ENCODE measurements at regions not wholly inside any gene's neighbourhood (a gene's known extent, or its start where the extent isn't known, plus 50 kb on each side); places are given as distances from the start of the nearest gene placed in this dataset.

DNA sequence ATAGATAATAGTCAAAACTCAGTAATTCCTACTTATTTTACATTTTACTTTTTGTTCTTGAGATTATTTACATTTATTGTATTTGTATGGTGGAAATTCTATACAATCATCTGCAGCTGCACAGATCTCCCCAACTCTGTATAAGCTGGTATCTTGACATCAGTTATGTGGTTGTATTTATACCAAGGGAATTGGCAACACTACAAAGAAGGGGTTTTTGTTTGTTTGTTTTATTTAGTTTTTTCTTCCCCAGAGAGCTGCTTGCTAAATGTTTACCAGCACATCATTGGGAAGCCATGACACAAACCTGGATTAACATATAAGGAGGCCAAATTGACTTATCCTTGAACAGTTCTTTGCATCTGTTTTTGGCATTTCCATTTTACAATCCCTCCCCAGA, 389.2 kb upstream of the KCNMB2 start:
- H3K36me3 ChIP-seq: no peaks in the 10 kb centered on the region
- no peaks in the 10 kb centered on the region for H3K9me3 ChIP-seq
- no peaks in the 10 kb centered on the region for H3K4me1 ChIP-seq
- intact Hi-C loops (cut with DNase I): no loop called here
- no peak overlapping the region for H3K4me3 ChIP-seq (replicated peaks in 1 of 3)
- TF ChIP-seq POLR2A (IDR thresholded peaks at IDR 0.05): no peak
- TF ChIP-seq, protein P1, sequence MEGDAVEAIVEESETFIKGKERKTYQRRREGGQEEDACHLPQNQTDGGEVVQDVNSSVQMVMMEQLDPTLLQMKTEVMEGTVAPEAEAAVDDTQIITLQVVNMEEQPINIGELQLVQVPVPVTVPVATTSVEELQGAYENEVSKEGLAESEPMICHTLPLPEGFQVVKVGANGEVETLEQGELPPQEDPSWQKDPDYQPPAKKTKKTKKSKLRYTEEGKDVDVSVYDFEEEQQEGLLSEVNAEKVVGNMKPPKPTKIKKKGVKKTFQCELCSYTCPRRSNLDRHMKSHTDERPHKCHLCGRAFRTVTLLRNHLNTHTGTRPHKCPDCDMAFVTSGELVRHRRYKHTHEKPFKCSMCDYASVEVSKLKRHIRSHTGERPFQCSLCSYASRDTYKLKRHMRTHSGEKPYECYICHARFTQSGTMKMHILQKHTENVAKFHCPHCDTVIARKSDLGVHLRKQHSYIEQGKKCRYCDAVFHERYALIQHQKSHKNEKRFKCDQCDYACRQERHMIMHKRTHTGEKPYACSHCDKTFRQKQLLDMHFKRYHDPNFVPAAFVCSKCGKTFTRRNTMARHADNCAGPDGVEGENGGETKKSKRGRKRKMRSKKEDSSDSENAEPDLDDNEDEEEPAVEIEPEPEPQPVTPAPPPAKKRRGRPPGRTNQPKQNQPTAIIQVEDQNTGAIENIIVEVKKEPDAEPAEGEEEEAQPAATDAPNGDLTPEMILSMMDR (IDR thresholded peaks at IDR 0.05): no peak
- DNase-seq: no peak
- no peak overlapping the region for H3K27ac ChIP-seq
- no peaks in the 10 kb centered on the region for H3K27me3 ChIP-seq

DNA sequence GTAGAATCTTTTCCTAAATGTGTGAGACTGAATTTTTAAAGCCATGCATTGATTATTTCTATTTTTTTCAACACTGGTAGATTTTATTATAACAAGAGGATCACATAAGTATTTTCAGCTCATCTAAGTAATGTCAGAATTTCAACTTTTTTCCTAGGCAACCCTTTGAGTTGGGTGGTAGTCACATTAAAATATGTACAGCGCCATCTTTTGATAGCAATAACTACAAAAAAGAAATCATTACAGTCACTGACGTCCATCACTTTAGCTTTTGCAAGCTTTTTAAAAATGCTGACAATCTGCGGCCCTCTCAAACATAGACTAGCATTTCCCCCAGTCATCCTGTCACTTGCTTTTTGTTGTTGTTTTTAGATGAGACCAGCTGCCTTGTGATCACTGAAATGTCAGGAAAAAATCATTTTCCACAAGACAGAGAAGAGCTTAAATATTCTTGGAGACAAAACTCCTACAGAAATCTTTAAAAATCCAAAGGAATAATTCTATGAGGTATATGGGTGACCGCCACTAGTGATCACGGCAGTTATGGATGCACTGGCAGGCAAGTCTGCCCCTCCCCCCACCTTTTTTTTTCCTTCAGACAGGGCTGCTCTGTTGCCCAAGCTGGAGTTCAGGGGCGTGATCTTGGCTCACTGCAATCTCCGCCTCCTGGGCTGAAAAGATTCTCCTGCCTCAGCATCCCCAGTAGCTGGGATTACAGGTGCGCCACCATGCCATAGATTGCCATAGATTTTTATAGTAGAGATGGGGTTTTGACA, 384.0 kb upstream of the KCNMB2 start:
- no peak for TF ChIP-seq POLR2A (IDR thresholded peaks at IDR 0.05)
- TF ChIP-seq, protein P1 (IDR thresholded peaks at IDR 0.05): peak in 1 of 6 experiments; percentile 5
- intact Hi-C loops (cut with DNase I): no loop called here
- Histone ChIP-seq H3K27ac (no peak overlapping the region), H3K4me3 (replicated peaks in 1 of 3) (no peak overlapping the region), H3K9me3 (no peaks in the 10 kb centered on the region), H3K4me1 (no peaks in the 10 kb centered on the region), H3K36me3 (no peaks in the 10 kb centered on the region), H3K27me3 (no peaks in the 10 kb centered on the region)
- DNase-seq: no peak
- WGBS, 2 donors: 88 to 90% methylated on average over 8 of the region's 8 CpGs

DNA sequence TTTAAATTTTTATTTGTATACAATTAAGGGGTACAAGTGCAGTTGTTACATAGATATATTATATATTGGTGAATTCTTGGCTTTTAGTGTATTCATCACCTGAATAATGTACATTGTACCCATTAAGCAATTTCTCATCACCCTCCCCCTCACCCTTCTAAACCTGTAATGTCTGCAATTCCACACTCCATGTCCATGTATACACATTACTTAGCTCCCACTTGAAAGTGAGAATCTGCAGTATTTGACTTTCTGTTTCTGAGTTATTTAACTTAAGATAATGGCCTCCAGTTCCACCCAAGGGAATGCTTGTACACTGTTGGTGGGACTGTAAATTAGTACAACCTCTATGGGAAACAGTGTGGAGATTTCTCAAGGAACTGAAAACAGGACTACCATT, 383.2 kb upstream of the KCNMB2 start:
- no peaks in the 10 kb centered on the region for H3K4me1 ChIP-seq
- no peak for DNase-seq
- intact Hi-C loops (cut with DNase I): no loop called here

DNA sequence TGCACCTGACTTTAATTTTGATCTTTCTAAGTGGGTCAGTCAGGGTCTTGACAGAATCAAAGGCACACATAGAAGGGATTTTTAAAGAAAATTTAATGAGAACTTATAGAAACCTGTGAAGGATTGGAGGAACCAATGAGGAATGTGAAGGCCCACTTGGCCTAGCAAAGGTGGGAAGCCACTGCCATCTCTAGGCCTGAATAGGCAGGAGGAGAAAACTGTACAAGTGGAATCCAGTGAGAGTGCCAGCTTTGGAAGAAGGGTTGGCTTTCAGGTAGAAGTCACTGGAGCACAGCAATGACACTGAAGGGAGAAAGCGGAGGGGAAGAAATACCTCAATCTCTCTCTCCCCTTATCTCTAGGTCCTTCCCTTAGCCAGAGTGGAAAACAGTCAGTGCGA, 380.7 kb upstream of the KCNMB2 start:
- H3K27ac ChIP-seq: peak overlapping the region in 1 of 3 donors; percentile 21
- H3K4me3 ChIP-seq (replicated peaks in 1 of 3): no peak overlapping the region
- H3K27me3 ChIP-seq: no peaks in the 10 kb centered on the region
- H3K4me1 ChIP-seq: no peaks in the 10 kb centered on the region
- no peaks in the 10 kb centered on the region for H3K36me3 ChIP-seq
- 48 to 61% methylated on average over 2 of the region's 2 CpGs for WGBS, 2 donors
- peak; percentile 64 to 73 for DNase-seq
- no peak for TF ChIP-seq POLR2A (IDR thresholded peaks at IDR 0.05)
- TF ChIP-seq, protein P1 (IDR thresholded peaks at IDR 0.05): peak in 4 of 6 experiments; percentile 28 to 62 (median 58)
- intact Hi-C loops (cut with DNase I): no loop called here
- no peaks in the 10 kb centered on the region for H3K9me3 ChIP-seq

More for the DNA sequence above, 383.2 kb upstream of the KCNMB2 start:
- TF ChIP-seq POLR2A (IDR thresholded peaks at IDR 0.05): no peak
- TF ChIP-seq, protein P1 (IDR thresholded peaks at IDR 0.05): no peak
- Histone ChIP-seq H3K27me3 (no peaks in the 10 kb centered on the region), H3K36me3 (no peaks in the 10 kb centered on the region), H3K9me3 (no peaks in the 10 kb centered on the region), H3K4me3 (replicated peaks in 1 of 3) (no peak overlapping the region), H3K27ac (no peak overlapping the region)

DNA sequence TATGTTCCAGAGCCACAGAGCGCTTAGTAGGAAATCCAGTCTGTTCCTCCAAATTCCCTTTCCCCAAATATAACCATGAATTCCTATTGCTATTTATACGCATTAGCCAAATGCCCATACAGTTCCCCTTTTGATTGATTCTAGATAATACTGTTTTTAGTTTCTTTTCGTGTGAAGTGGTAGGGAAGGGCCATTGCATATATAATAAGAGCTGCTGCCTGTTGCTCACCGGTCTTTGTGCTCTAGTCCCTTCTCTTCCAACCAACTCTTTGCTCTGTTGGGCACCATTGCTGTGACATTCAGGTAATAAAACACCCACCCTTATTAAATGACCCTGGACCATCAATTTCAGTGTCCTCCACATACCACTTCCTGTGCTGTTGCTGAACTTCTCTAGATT, 379.9 kb upstream of the KCNMB2 start:
- Histone ChIP-seq H3K27me3 (no peaks in the 10 kb centered on the region), H3K9me3 (no peaks in the 10 kb centered on the region), H3K27ac (no peak overlapping the region), H3K4me3 (replicated peaks in 1 of 3) (no peak overlapping the region), H3K4me1 (no peaks in the 10 kb centered on the region), H3K36me3 (no peaks in the 10 kb centered on the region)
- no peak for TF ChIP-seq POLR2A (IDR thresholded peaks at IDR 0.05)
- TF ChIP-seq, protein P1 (IDR thresholded peaks at IDR 0.05): no peak
- DNase-seq: no peak
- intact Hi-C loops (cut with DNase I): no loop called here
- WGBS, 2 donors: 64 to 71% methylated on average over 4 of the region's 4 CpGs

All from thyroid gland (tissue), 4 donors.